ENCODE measurements at regions not wholly inside any gene's neighbourhood (a gene's known extent, or its start where the extent isn't known, plus 50 kb on each side); places are given as distances from the start of the nearest gene placed in this dataset.
"Not testable (repeated sequence)": the region's sequence is repeated elsewhere in the genome, so short reads cannot be mapped to it uniquely, and the experiment has no call there.

GRCh38 chr19:27824108-27824507 is 1388.8 kb downstream of the UQCRFS1 start:
- H3K4me1 ChIP-seq (replicated peaks in 1 of 2), result no peaks in the 10 kb centered on the region
- WGBS, 10 experiments, result 0 to 94% (median 75%) methylated on average over 1 to 3 of the region's 3 CpGs
- H3K4me3 ChIP-seq, result no peak overlapping the region
- in situ Hi-C loops (cut with MboI; ENCODE audit: low pct_unique_long_range_greater_than_20kb in 2 of 9, low sequenced_read_pairs in 9 of 9, unreplicated experiment in 9 of 9), result no loop called here
- no peak for ATAC-seq (replicated peaks in 6 of 8)
- no peak overlapping the region for H3K27ac ChIP-seq

- Histone ChIP-seq H3K27ac (no peak overlapping the region), H3K4me3 (no peak overlapping the region), H3K4me1 (replicated peaks in 1 of 2) (no peaks in the 10 kb centered on the region)
- ATAC-seq (replicated peaks in 6 of 8), result no peak
- in situ Hi-C loops (cut with MboI; ENCODE audit: low pct_unique_long_range_greater_than_20kb in 2 of 9, low sequenced_read_pairs in 9 of 9, unreplicated experiment in 9 of 9), result no loop called here
- WGBS, 10 experiments, result 45 to 100% (median 79%) methylated on average over 1 to 2 of the region's 2 CpGs; no CpG with 5 or more reads in 6 of the 10 experiments
Observed at GRCh38 chr19:27822336-27822735, 1390.6 kb downstream of the UQCRFS1 start.

- no peaks in the 10 kb centered on the region for H3K4me1 ChIP-seq (replicated peaks in 1 of 2)
- ATAC-seq (replicated peaks in 6 of 8), result no peak
- H3K27ac ChIP-seq, result no peak overlapping the region
- in situ Hi-C loops (cut with MboI; ENCODE audit: low pct_unique_long_range_greater_than_20kb in 2 of 9, low sequenced_read_pairs in 9 of 9, unreplicated experiment in 9 of 9), result no loop called here
- no peak overlapping the region for H3K4me3 ChIP-seq
Observed at GRCh38 chr19:27821418-27822018, 1391.4 kb downstream of the UQCRFS1 start.

- in situ Hi-C loops (cut with MboI; ENCODE audit: low pct_unique_long_range_greater_than_20kb in 2 of 9, low sequenced_read_pairs in 9 of 9, unreplicated experiment in 9 of 9), result no loop called here
- ATAC-seq (replicated peaks in 6 of 8), result no peak
- Histone ChIP-seq H3K4me1 (replicated peaks in 1 of 2) (no peaks in the 10 kb centered on the region), H3K4me3 (no peak overlapping the region), H3K27ac (no peak overlapping the region)
- WGBS, 10 experiments, result 0 to 86% (median 80%) methylated on average over 1 of the region's 1 CpG; no CpG with 5 or more reads in 3 of the 10 experiments
Observed at GRCh38 chr19:27815985-27816384, 1397.0 kb downstream of the UQCRFS1 start.

- H3K4me3 ChIP-seq; H3K27ac ChIP-seq; ATAC-seq (replicated peaks in 6 of 8); in situ Hi-C loops (cut with MboI; ENCODE audit: low pct_unique_long_range_greater_than_20kb in 2 of 9, low sequenced_read_pairs in 9 of 9, unreplicated experiment in 9 of 9); H3K4me1 ChIP-seq (replicated peaks in 1 of 2): not testable (repeated sequence)
- 83 to 100% (median 92%) methylated on average over 2 to 3 of the region's 4 CpGs; no CpG with 5 or more reads in 6 of the 10 experiments for WGBS, 10 experiments
Observed at GRCh38 chr19:27814834-27815233, 1398.1 kb downstream of the UQCRFS1 start.

GRCh38 chr19:27814274-27814673 is 1398.7 kb downstream of the UQCRFS1 start:
- H3K4me1 ChIP-seq (replicated peaks in 1 of 2); in situ Hi-C loops (cut with MboI; ENCODE audit: low pct_unique_long_range_greater_than_20kb in 2 of 9, low sequenced_read_pairs in 9 of 9, unreplicated experiment in 9 of 9); H3K4me3 ChIP-seq; H3K27ac ChIP-seq; ATAC-seq (replicated peaks in 6 of 8): not testable (repeated sequence)
- WGBS, 10 experiments, result no CpG with 5 or more reads among the region's 3 CpGs

GRCh38 chr19:27806471-27807070 is 1406.4 kb downstream of the UQCRFS1 start:
- in situ Hi-C loops (cut with MboI; ENCODE audit: low pct_unique_long_range_greater_than_20kb in 2 of 9, low sequenced_read_pairs in 9 of 9, unreplicated experiment in 9 of 9), result no loop called here
- no peak overlapping the region for H3K4me3 ChIP-seq
- ATAC-seq (replicated peaks in 6 of 8), result no peak
- WGBS, 10 experiments, result 91 to 100% (median 96%) methylated on average over 1 to 8 of the region's 17 CpGs; no CpG with 5 or more reads in 4 of the 10 experiments
- no peak overlapping the region for H3K27ac ChIP-seq
- H3K4me1 ChIP-seq (replicated peaks in 1 of 2), result no peaks in the 10 kb centered on the region

- no peak overlapping the region for H3K27ac ChIP-seq
- in situ Hi-C loops (cut with MboI; ENCODE audit: low pct_unique_long_range_greater_than_20kb in 2 of 9, low sequenced_read_pairs in 9 of 9, unreplicated experiment in 9 of 9), result no loop called here
- 90 to 100% (median 93%) methylated on average over 2 to 12 of the region's 19 CpGs; no CpG with 5 or more reads in 3 of the 10 experiments for WGBS, 10 experiments
- no peak for ATAC-seq (replicated peaks in 6 of 8)
- H3K4me1 ChIP-seq (replicated peaks in 1 of 2), result no peaks in the 10 kb centered on the region
- H3K4me3 ChIP-seq, result no peak overlapping the region
Observed at GRCh38 chr19:27805848-27806247, 1407.1 kb downstream of the UQCRFS1 start.

GRCh38 chr19:27802293-27802692 is 1410.7 kb downstream of the UQCRFS1 start:
- ATAC-seq (replicated peaks in 6 of 8); in situ Hi-C loops (cut with MboI; ENCODE audit: low pct_unique_long_range_greater_than_20kb in 2 of 9, low sequenced_read_pairs in 9 of 9, unreplicated experiment in 9 of 9); H3K4me1 ChIP-seq (replicated peaks in 1 of 2); H3K27ac ChIP-seq; H3K4me3 ChIP-seq: not testable (repeated sequence)
- 80 to 100% (median 88%) methylated on average over 1 to 4 of the region's 15 CpGs; no CpG with 5 or more reads in 7 of the 10 experiments for whole genome bisulfite sequencing, 10 experiments

GRCh38 chr19:27796540-27796939 is 1416.4 kb downstream of the UQCRFS1 start:
- no peak for ATAC-seq (replicated peaks in 6 of 8)
- 91 to 100% (median 100%) methylated on average over 1 of the region's 1 CpG; no CpG with 5 or more reads in 5 of the 10 experiments for WGBS, 10 experiments
- H3K4me3 ChIP-seq, result no peak overlapping the region
- H3K27ac ChIP-seq, result no peak overlapping the region
- in situ Hi-C loops (cut with MboI; ENCODE audit: low pct_unique_long_range_greater_than_20kb in 2 of 9, low sequenced_read_pairs in 9 of 9, unreplicated experiment in 9 of 9), result no loop called here
- peaks cover 0 to 4% of the 10 kb centered on the region in 2 donors for H3K4me1 ChIP-seq (replicated peaks in 1 of 2)

GRCh38 chr19:27796073-27796472 is 1416.9 kb downstream of the UQCRFS1 start:
- peaks cover 2 to 5% of the 10 kb centered on the region in 2 donors for H3K4me1 ChIP-seq (replicated peaks in 1 of 2)
- no peak overlapping the region for H3K27ac ChIP-seq
- ATAC-seq (replicated peaks in 6 of 8), result no peak
- 0 to 50% (median 44%) methylated on average over 2 of the region's 2 CpGs; no CpG with 5 or more reads in 3 of the 10 experiments for WGBS, 10 experiments
- no peak overlapping the region for H3K4me3 ChIP-seq
- in situ Hi-C loops (cut with MboI; ENCODE audit: low pct_unique_long_range_greater_than_20kb in 2 of 9, low sequenced_read_pairs in 9 of 9, unreplicated experiment in 9 of 9), result no loop called here

- WGBS, 10 experiments, result 95 to 100% (median 100%) methylated on average over 1 to 2 of the region's 2 CpGs; no CpG with 5 or more reads in 7 of the 10 experiments
- Histone ChIP-seq H3K27ac (no peak overlapping the region), H3K4me3 (no peak overlapping the region), H3K4me1 (replicated peaks in 1 of 2) (peaks cover 3 to 5% of the 10 kb centered on the region in 2 donors)
- no peak for ATAC-seq (replicated peaks in 6 of 8)
- in situ Hi-C loops (cut with MboI; ENCODE audit: low pct_unique_long_range_greater_than_20kb in 2 of 9, low sequenced_read_pairs in 9 of 9, unreplicated experiment in 9 of 9), result no loop called here
Observed at GRCh38 chr19:27795369-27795768, 1417.6 kb downstream of the UQCRFS1 start.

GRCh38 chr19:27794494-27795042 is 1418.4 kb downstream of the UQCRFS1 start:
- peak in 4 of 8 experiments; percentile 0 to 8 (median 4) for ATAC-seq (replicated peaks in 6 of 8)
- peak overlapping the region; percentile 50 to 85 (median 64) for H3K4me3 ChIP-seq
- H3K27ac ChIP-seq, result peak overlapping the region; percentile 88 to 98
- in situ Hi-C loops (cut with MboI; ENCODE audit: low pct_unique_long_range_greater_than_20kb in 2 of 9, low sequenced_read_pairs in 9 of 9, unreplicated experiment in 9 of 9), result no loop called here
- H3K4me1 ChIP-seq (replicated peaks in 1 of 2), result peaks cover 3 to 5% of the 10 kb centered on the region in 2 donors
- WGBS, 10 experiments, result 5 to 60% (median 18%) methylated on average over 1 to 6 of the region's 15 CpGs; no CpG with 5 or more reads in 4 of the 10 experiments

All from motor neuron (in vitro differentiated cells).